ENCODE measurements at regions not wholly inside any gene's neighbourhood (a gene's known extent, or its start where the extent isn't known, plus 50 kb on each side); places are given as distances from the start of the nearest gene placed in this dataset.
"Not testable (repeated sequence)": the region's sequence is repeated elsewhere in the genome, so short reads cannot be mapped to it uniquely, and the experiment has no call there.

GRCh38 chr1:166666790-166667189 lies 172.5 kb upstream of the POGK start:
- not testable (repeated sequence) for H2BK15ac ChIP-seq (ENCODE audit: low read depth, poor library complexity, severe bottlenecking); H3K9ac ChIP-seq (ENCODE audit: low read length); H3K4me1 ChIP-seq (ENCODE audit: control insufficient read depth, insufficient read depth, low read depth, low read length); H4K8ac ChIP-seq (ENCODE audit: low read length); H3K36me3 ChIP-seq (ENCODE audit: control insufficient read depth in 1 of 2, insufficient read depth in 2 of 2, low read depth in 1 of 2, low read length in 2 of 2); H2AK5ac ChIP-seq (ENCODE audit: low read length, severe bottlenecking); H2BK12ac ChIP-seq (ENCODE audit: low read length in 2 of 2); H3K9me3 ChIP-seq (ENCODE audit: control insufficient read depth, low read length); H3K27ac ChIP-seq (ENCODE audit: low read length, poor library complexity, severe bottlenecking); DNase-seq; H4K91ac ChIP-seq (ENCODE audit: low read length); H3K14ac ChIP-seq (ENCODE audit: low read length in 2 of 2); H3K4me3 ChIP-seq (ENCODE audit: insufficient read depth in 1 of 2, low read depth in 1 of 2, low read length in 2 of 2); H2BK5ac ChIP-seq (ENCODE audit: low read depth, low read length, poor library complexity, severe bottlenecking); H3K27me3 ChIP-seq (ENCODE audit: control insufficient read depth in 1 of 2, insufficient read depth in 1 of 2, low read length in 2 of 2); H3K23ac ChIP-seq (ENCODE audit: low read length in 2 of 2); H3K4ac ChIP-seq (ENCODE audit: low read depth in 1 of 2, low read length in 2 of 2); H2BK120ac ChIP-seq (ENCODE audit: low read depth, low read length); H3K18ac ChIP-seq (ENCODE audit: low read depth in 1 of 2, low read length in 2 of 2); H2AFZ ChIP-seq (ENCODE audit: low read depth, low read length); H3K79me1 ChIP-seq (replicated peaks; ENCODE audit: low read length, poor library complexity, severe bottlenecking); H3K4me2 ChIP-seq (ENCODE audit: low read length, poor library complexity, severe bottlenecking)
- 50% methylated on average over 2 of the region's 3 CpGs for WGBS

DNA sequence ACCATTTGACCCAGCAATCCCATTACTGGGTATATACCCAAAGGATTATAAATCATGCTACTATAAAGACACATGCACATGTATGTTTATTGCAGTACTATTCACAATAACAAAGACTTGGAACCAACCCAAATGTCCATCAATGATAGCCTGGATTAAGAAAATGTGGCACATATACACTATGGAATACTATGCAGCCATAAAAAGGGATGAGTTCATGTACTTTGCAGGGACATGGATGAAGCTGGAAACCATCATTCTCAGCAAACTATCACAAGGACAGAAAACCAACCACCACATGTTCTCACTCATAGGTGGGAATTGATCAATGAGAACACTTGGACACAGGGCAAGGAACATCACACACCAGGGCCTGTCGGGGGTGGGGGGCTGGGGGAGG lies 171.7 kb upstream of the POGK start:
- H3K79me1 ChIP-seq (replicated peaks; ENCODE audit: low read length, poor library complexity, severe bottlenecking); H3K4me1 ChIP-seq (ENCODE audit: control insufficient read depth, insufficient read depth, low read depth, low read length); H3K9me3 ChIP-seq (ENCODE audit: control insufficient read depth, low read length); H2AFZ ChIP-seq (ENCODE audit: low read depth, low read length); H3K23ac ChIP-seq (ENCODE audit: low read length in 2 of 2); H3K36me3 ChIP-seq (ENCODE audit: control insufficient read depth in 1 of 2, insufficient read depth in 2 of 2, low read depth in 1 of 2, low read length in 2 of 2); H3K18ac ChIP-seq (ENCODE audit: low read depth in 1 of 2, low read length in 2 of 2); H4K8ac ChIP-seq (ENCODE audit: low read length); H3K27ac ChIP-seq (ENCODE audit: low read length, poor library complexity, severe bottlenecking); H3K27me3 ChIP-seq (ENCODE audit: control insufficient read depth in 1 of 2, insufficient read depth in 1 of 2, low read length in 2 of 2); H2BK12ac ChIP-seq (ENCODE audit: low read length in 2 of 2); H3K4me2 ChIP-seq (ENCODE audit: low read length, poor library complexity, severe bottlenecking); H3K4me3 ChIP-seq (ENCODE audit: insufficient read depth in 1 of 2, low read depth in 1 of 2, low read length in 2 of 2); DNase-seq; H3K14ac ChIP-seq (ENCODE audit: low read length in 2 of 2); H2BK5ac ChIP-seq (ENCODE audit: low read depth, low read length, poor library complexity, severe bottlenecking); H3K4ac ChIP-seq (ENCODE audit: low read depth in 1 of 2, low read length in 2 of 2); H2BK120ac ChIP-seq (ENCODE audit: low read depth, low read length); H3K9ac ChIP-seq (ENCODE audit: low read length); H4K91ac ChIP-seq (ENCODE audit: low read length); H2AK5ac ChIP-seq (ENCODE audit: low read length, severe bottlenecking); H2BK15ac ChIP-seq (ENCODE audit: low read depth, poor library complexity, severe bottlenecking): not testable (repeated sequence)
- WGBS, result no CpG with 5 or more reads among the region's 1 CpG

DNA sequence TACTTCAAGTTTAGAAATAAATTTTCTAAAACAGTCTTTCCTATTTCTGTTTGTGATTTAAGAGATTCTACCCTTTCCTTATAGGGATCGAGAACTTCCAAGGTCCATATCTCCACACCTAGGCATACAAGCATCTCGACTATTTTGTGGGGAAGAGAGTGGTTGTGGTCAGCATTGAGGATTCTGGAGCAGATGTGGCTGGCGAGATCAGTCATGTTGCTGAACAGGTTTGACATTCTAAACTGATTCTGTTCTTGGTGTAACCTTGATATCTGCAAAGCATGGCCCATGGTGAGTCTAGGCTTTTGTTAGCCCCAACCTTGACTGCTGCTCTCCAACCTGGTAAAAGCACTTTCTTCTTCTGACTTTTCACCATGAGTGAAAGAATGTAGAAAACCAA lies 167.6 kb upstream of the POGK start:
- Histone ChIP-seq H3K18ac (ENCODE audit: low read depth in 1 of 2, low read length in 2 of 2) (no peak overlapping the region), H2AFZ (ENCODE audit: low read depth, low read length) (no peak overlapping the region), H4K8ac (ENCODE audit: low read length) (no peak overlapping the region), H3K9ac (ENCODE audit: low read length) (no peak overlapping the region), H2BK12ac (ENCODE audit: low read length in 2 of 2) (no peak overlapping the region), H3K27ac (ENCODE audit: low read length, poor library complexity, severe bottlenecking) (no peak overlapping the region), H3K27me3 (ENCODE audit: control insufficient read depth in 1 of 2, insufficient read depth in 1 of 2, low read length in 2 of 2) (no peaks in the 10 kb centered on the region), H3K4me3 (ENCODE audit: insufficient read depth in 1 of 2, low read depth in 1 of 2, low read length in 2 of 2) (no peak overlapping the region), H2AK5ac (ENCODE audit: low read length, severe bottlenecking) (no peak overlapping the region), H3K4me2 (ENCODE audit: low read length, poor library complexity, severe bottlenecking) (no peak overlapping the region), H3K4me1 (ENCODE audit: control insufficient read depth, insufficient read depth, low read depth, low read length) (no peaks in the 10 kb centered on the region), H4K91ac (ENCODE audit: low read length) (no peak overlapping the region), H3K79me1 (replicated peaks; ENCODE audit: low read length, poor library complexity, severe bottlenecking) (no peaks in the 10 kb centered on the region), H2BK120ac (ENCODE audit: low read depth, low read length) (no peak overlapping the region), H3K9me3 (ENCODE audit: control insufficient read depth, low read length) (no peaks in the 10 kb centered on the region), H2BK5ac (ENCODE audit: low read depth, low read length, poor library complexity, severe bottlenecking) (no peak overlapping the region), H3K23ac (ENCODE audit: low read length in 2 of 2) (no peak overlapping the region), H2BK15ac (ENCODE audit: low read depth, poor library complexity, severe bottlenecking) (no peak overlapping the region), H3K14ac (ENCODE audit: low read length in 2 of 2) (no peak overlapping the region), H3K4ac (ENCODE audit: low read depth in 1 of 2, low read length in 2 of 2) (no peak overlapping the region), H3K36me3 (ENCODE audit: control insufficient read depth in 1 of 2, insufficient read depth in 2 of 2, low read depth in 1 of 2, low read length in 2 of 2) (no peaks in the 10 kb centered on the region)
- 55% methylated on average over 2 of the region's 3 CpGs for WGBS
- no peak for DNase-seq

GRCh38 chr1:166673722-166674121 lies 165.6 kb upstream of the POGK start:
- Histone ChIP-seq H2BK15ac (ENCODE audit: low read depth, poor library complexity, severe bottlenecking) (no peak overlapping the region), H3K79me1 (replicated peaks; ENCODE audit: low read length, poor library complexity, severe bottlenecking) (no peaks in the 10 kb centered on the region), H4K8ac (ENCODE audit: low read length) (no peak overlapping the region), H3K4ac (ENCODE audit: low read depth in 1 of 2, low read length in 2 of 2) (no peak overlapping the region), H3K4me1 (ENCODE audit: control insufficient read depth, insufficient read depth, low read depth, low read length) (no peaks in the 10 kb centered on the region), H3K27me3 (ENCODE audit: control insufficient read depth in 1 of 2, insufficient read depth in 1 of 2, low read length in 2 of 2) (no peaks in the 10 kb centered on the region), H3K36me3 (ENCODE audit: control insufficient read depth in 1 of 2, insufficient read depth in 2 of 2, low read depth in 1 of 2, low read length in 2 of 2) (no peaks in the 10 kb centered on the region), H3K27ac (ENCODE audit: low read length, poor library complexity, severe bottlenecking) (no peak overlapping the region), H2AFZ (ENCODE audit: low read depth, low read length) (no peak overlapping the region), H3K4me3 (ENCODE audit: insufficient read depth in 1 of 2, low read depth in 1 of 2, low read length in 2 of 2) (no peak overlapping the region), H3K9me3 (ENCODE audit: control insufficient read depth, low read length) (no peaks in the 10 kb centered on the region), H3K9ac (ENCODE audit: low read length) (no peak overlapping the region), H3K4me2 (ENCODE audit: low read length, poor library complexity, severe bottlenecking) (no peak overlapping the region), H2BK5ac (ENCODE audit: low read depth, low read length, poor library complexity, severe bottlenecking) (no peak overlapping the region), H4K91ac (ENCODE audit: low read length) (no peak overlapping the region), H3K14ac (ENCODE audit: low read length in 2 of 2) (no peak overlapping the region), H2BK12ac (ENCODE audit: low read length in 2 of 2) (no peak overlapping the region), H3K23ac (ENCODE audit: low read length in 2 of 2) (no peak overlapping the region), H3K18ac (ENCODE audit: low read depth in 1 of 2, low read length in 2 of 2) (no peak overlapping the region), H2AK5ac (ENCODE audit: low read length, severe bottlenecking) (no peak overlapping the region), H2BK120ac (ENCODE audit: low read depth, low read length) (no peak overlapping the region)
- 46% methylated on average over 2 of the region's 2 CpGs for WGBS
- DNase-seq, result no peak

Measured in mesenchymal stem cell (in vitro differentiated cells and primary cell).